ENCODE measurements at regions not wholly inside any gene's neighbourhood (a gene's known extent, or its start where the extent isn't known, plus 50 kb on each side); places are given as distances from the start of the nearest gene placed in this dataset.

DNA sequence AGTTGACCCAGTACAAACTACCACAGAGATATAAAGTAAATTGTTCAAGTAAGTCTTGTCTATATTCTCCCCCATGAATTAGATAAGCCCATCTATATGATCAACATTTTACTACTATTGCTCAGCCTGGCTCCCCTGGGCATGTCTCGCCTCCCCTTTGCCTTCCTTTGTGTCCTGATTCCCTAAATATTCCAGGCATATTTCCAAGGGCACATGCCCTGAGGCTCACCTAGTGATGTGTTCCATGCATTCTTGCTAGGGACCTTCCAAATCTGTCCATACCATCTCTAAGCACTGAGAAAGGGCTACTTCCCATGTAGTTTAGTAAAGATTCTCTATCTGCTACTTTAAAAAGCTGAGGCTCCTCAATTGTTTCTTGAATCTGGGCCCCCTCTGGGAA is 163.1 kb upstream of the ADRA1D start:
- H3K27me3 ChIP-seq (ENCODE audit: insufficient read depth, low read length), result no peaks in the 10 kb centered on the region
- no peak overlapping the region for H3K27ac ChIP-seq (ENCODE audit: low read depth, low read length)
- H2AFZ ChIP-seq (ENCODE audit: low read length, unreplicated experiment), result no peak overlapping the region
- H3K4me1 ChIP-seq (ENCODE audit: control insufficient read depth, insufficient read depth, low read length, unreplicated experiment), result peaks cover under 1% of the 10 kb centered on the region
- no peaks in the 10 kb centered on the region for H3K36me3 ChIP-seq (ENCODE audit: insufficient read depth, low read length)
- no peak overlapping the region for H3K4me3 ChIP-seq (ENCODE audit: low read depth, low read length)
- no peaks in the 10 kb centered on the region for H3K79me2 ChIP-seq (ENCODE audit: control insufficient read depth, insufficient read depth, low read length, unreplicated experiment)

DNA sequence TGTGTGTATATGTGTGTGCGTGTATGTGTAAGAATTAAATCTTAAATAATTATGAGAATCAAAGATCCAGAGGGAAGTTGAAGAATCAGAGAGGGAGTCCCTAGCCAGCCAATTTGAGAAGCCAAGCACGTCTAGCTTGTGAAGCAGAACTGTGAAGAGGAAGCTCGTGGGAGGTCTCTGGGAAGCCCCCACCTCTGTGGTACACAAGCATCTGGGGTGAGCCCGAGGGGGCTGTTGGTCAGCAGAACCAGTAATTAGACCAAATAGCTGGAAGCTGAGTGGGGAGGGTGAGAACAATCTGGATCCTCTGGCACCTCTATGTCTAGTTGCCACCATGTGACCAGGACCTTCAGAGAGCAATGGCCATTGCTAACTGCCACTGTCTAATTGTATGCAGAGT is 162.7 kb upstream of the ADRA1D start:
- no peak overlapping the region for H3K27ac ChIP-seq (ENCODE audit: low read depth, low read length)
- no peaks in the 10 kb centered on the region for H3K27me3 ChIP-seq (ENCODE audit: insufficient read depth, low read length)
- no peaks in the 10 kb centered on the region for H3K36me3 ChIP-seq (ENCODE audit: insufficient read depth, low read length)
- H3K79me2 ChIP-seq (ENCODE audit: control insufficient read depth, insufficient read depth, low read length, unreplicated experiment), result no peaks in the 10 kb centered on the region
- no peak overlapping the region for H3K4me3 ChIP-seq (ENCODE audit: low read depth, low read length)
- H2AFZ ChIP-seq (ENCODE audit: low read length, unreplicated experiment), result no peak overlapping the region
- peaks cover 5% of the 10 kb centered on the region for H3K4me1 ChIP-seq (ENCODE audit: control insufficient read depth, insufficient read depth, low read length, unreplicated experiment)

DNA sequence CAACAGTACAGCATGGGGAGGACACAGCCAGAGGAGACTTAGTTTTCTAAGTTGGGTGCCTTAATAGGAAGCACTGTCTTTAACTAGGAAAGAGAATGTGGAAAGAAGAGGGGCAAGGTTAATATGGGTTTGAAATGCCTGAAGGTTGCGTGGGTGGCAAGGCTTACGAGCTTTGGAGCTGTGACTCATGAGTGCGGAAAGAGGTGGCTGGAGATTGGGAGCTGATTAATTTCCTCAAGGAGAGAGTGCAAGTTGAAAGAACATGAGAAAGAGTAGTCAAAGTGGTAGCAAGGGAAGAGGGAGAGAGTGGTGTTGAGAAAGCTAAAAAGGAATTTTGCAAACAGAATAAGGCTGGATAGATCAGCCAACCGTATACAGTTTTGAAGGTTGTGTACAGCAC is 157.5 kb upstream of the ADRA1D start:
- Histone ChIP-seq H3K27me3 (ENCODE audit: insufficient read depth, low read length) (no peaks in the 10 kb centered on the region), H2AFZ (ENCODE audit: low read length, unreplicated experiment) (peak overlapping the region; percentile 14), H3K36me3 (ENCODE audit: insufficient read depth, low read length) (no peaks in the 10 kb centered on the region), H3K27ac (ENCODE audit: low read depth, low read length) (no peak overlapping the region), H3K4me1 (ENCODE audit: control insufficient read depth, insufficient read depth, low read length, unreplicated experiment) (peaks cover 15% of the 10 kb centered on the region), H3K4me3 (ENCODE audit: low read depth, low read length) (no peak overlapping the region), H3K79me2 (ENCODE audit: control insufficient read depth, insufficient read depth, low read length, unreplicated experiment) (no peaks in the 10 kb centered on the region)

DNA sequence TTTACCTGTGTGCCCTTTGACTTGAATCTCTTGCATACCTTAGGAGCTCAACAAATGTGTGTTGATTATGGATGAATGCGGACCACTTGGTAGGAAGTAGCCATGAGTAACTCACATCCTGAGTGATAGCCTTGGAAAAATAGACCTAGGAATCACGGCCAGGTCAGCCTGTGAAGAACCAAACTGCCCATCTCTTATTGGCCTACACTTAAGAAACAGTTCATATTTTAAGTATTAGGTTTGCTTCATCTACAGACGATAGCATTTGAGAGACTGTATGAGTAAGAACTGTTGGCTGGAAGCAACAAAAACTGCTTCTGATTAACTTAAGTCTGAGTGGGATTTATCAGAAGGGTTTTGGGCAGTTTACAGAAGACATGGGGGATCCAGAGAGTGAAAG is 152.5 kb upstream of the ADRA1D start:
- H3K36me3 ChIP-seq (ENCODE audit: insufficient read depth, low read length), result no peaks in the 10 kb centered on the region
- no peak overlapping the region for H2AFZ ChIP-seq (ENCODE audit: low read length, unreplicated experiment)
- H3K79me2 ChIP-seq (ENCODE audit: control insufficient read depth, insufficient read depth, low read length, unreplicated experiment), result no peaks in the 10 kb centered on the region
- H3K4me3 ChIP-seq (ENCODE audit: low read depth, low read length), result no peak overlapping the region
- H3K27me3 ChIP-seq (ENCODE audit: insufficient read depth, low read length), result 0 out of 2 replicates have a peak, but pooled peaks cover 5% of the 10 kb centered on the region
- peaks cover 13% of the 10 kb centered on the region for H3K4me1 ChIP-seq (ENCODE audit: control insufficient read depth, insufficient read depth, low read length, unreplicated experiment)
- no peak overlapping the region for H3K27ac ChIP-seq (ENCODE audit: low read depth, low read length)

DNA sequence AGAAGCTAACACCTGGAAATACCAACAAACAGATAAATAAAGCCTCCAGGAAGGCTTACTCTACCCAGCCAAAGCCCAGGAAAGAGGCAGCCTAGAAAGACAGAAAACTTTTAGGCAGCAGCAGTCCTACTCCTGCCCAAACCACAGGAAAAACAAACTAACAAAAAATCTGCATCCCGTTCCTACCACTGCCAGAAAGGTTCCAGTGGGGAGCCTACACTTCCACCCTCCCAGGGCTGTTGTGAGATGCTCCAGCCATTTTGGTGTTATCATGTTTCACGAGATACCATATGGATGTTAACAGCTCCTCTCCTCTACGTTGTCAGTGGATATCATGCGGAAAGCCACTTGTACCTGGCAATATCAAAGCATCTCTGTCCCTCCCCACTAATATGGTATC is 135.9 kb upstream of the ADRA1D start:
- Histone ChIP-seq H3K4me3 (ENCODE audit: low read depth, low read length) (no peak overlapping the region), H3K4me1 (ENCODE audit: control insufficient read depth, insufficient read depth, low read length, unreplicated experiment) (peaks cover 12% of the 10 kb centered on the region), H2AFZ (ENCODE audit: low read length, unreplicated experiment) (no peak overlapping the region), H3K27ac (ENCODE audit: low read depth, low read length) (no peak overlapping the region), H3K79me2 (ENCODE audit: control insufficient read depth, insufficient read depth, low read length, unreplicated experiment) (no peaks in the 10 kb centered on the region), H3K27me3 (ENCODE audit: insufficient read depth, low read length) (no peaks in the 10 kb centered on the region), H3K36me3 (ENCODE audit: insufficient read depth, low read length) (no peaks in the 10 kb centered on the region)

DNA sequence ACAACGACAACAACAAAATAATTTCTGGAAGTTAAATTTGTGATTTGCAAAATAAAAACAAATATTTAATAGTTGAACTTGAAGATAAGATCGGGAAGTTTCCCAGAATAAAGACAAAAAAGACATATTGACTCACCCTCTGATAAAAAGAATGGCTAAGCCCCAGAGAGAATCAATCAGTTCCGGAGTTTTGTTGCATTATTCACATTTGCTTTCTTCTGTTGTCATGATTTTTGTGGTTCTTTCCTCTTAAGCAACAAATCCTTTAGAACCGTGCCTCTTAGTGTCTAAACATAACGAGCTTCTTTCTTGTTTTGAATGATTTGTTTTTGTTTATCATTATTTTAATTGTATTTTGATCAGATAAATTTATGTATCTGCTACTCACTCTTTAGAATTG is 134.9 kb upstream of the ADRA1D start:
- peak overlapping the region; percentile 16 for H2AFZ ChIP-seq (ENCODE audit: low read length, unreplicated experiment)
- H3K4me3 ChIP-seq (ENCODE audit: low read depth, low read length), result no peak overlapping the region; the same call in 1 of the 2 replicates
- H3K27ac ChIP-seq (ENCODE audit: low read depth, low read length), result 0 out of 2 replicates have a peak overlapping the region, but pooled peaks have one; percentile 12
- H3K4me1 ChIP-seq (ENCODE audit: control insufficient read depth, insufficient read depth, low read length, unreplicated experiment), result peaks cover 12% of the 10 kb centered on the region
- H3K36me3 ChIP-seq (ENCODE audit: insufficient read depth, low read length), result no peaks in the 10 kb centered on the region
- no peaks in the 10 kb centered on the region for H3K79me2 ChIP-seq (ENCODE audit: control insufficient read depth, insufficient read depth, low read length, unreplicated experiment)
- H3K27me3 ChIP-seq (ENCODE audit: insufficient read depth, low read length), result no peaks in the 10 kb centered on the region

DNA sequence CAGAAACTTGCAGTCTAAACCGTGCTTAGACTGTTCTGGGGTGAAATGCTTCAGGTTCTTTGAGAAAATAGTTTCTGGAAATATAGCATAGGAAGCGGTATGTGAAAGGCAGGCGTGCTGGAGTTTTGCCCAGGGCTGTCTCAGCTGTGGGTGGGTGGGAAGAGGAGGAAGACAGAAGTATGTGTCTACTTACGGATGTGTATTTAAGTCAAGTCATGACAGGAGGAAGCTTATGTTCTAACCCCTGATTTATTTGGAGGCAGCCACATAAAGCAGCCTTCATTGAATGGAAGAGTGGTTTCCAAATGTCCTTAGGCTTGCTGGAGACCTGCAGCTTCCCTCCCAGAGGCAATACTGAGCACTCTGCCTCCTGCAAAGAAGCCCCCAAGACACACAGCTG is 126.8 kb upstream of the ADRA1D start:
- Histone ChIP-seq H3K27me3 (ENCODE audit: insufficient read depth, low read length) (no peaks in the 10 kb centered on the region), H3K79me2 (ENCODE audit: control insufficient read depth, insufficient read depth, low read length, unreplicated experiment) (no peaks in the 10 kb centered on the region), H3K4me1 (ENCODE audit: control insufficient read depth, insufficient read depth, low read length, unreplicated experiment) (no peaks in the 10 kb centered on the region), H2AFZ (ENCODE audit: low read length, unreplicated experiment) (no peak overlapping the region), H3K36me3 (ENCODE audit: insufficient read depth, low read length) (no peaks in the 10 kb centered on the region), H3K4me3 (ENCODE audit: low read depth, low read length) (no peak overlapping the region), H3K27ac (ENCODE audit: low read depth, low read length) (no peak overlapping the region)

DNA sequence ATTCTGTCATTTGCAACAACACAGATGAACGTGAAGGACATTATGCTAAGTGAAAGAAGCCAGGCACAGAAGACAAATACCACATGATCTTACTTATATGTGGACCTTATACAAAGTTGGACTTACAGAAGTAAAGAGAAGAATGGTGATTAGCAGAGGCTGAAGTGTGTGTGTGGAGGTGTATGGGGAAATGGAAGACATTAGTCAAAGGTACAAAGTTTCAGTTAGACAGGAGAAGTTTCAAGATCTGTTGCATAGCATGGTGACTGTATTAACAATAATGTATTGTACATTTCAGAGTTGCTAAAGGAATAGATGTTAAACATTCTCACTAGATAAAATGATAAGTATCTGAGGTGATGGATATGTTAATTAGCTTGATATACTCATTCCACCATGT is 124.4 kb upstream of the ADRA1D start:
- no peaks in the 10 kb centered on the region for H3K79me2 ChIP-seq (ENCODE audit: control insufficient read depth, insufficient read depth, low read length, unreplicated experiment)
- H3K27me3 ChIP-seq (ENCODE audit: insufficient read depth, low read length), result no peaks in the 10 kb centered on the region
- H3K4me1 ChIP-seq (ENCODE audit: control insufficient read depth, insufficient read depth, low read length, unreplicated experiment), result no peaks in the 10 kb centered on the region
- H3K4me3 ChIP-seq (ENCODE audit: low read depth, low read length), result no peak overlapping the region
- no peak overlapping the region for H2AFZ ChIP-seq (ENCODE audit: low read length, unreplicated experiment)
- H3K36me3 ChIP-seq (ENCODE audit: insufficient read depth, low read length), result no peaks in the 10 kb centered on the region
- H3K27ac ChIP-seq (ENCODE audit: low read depth, low read length), result no peak overlapping the region

DNA sequence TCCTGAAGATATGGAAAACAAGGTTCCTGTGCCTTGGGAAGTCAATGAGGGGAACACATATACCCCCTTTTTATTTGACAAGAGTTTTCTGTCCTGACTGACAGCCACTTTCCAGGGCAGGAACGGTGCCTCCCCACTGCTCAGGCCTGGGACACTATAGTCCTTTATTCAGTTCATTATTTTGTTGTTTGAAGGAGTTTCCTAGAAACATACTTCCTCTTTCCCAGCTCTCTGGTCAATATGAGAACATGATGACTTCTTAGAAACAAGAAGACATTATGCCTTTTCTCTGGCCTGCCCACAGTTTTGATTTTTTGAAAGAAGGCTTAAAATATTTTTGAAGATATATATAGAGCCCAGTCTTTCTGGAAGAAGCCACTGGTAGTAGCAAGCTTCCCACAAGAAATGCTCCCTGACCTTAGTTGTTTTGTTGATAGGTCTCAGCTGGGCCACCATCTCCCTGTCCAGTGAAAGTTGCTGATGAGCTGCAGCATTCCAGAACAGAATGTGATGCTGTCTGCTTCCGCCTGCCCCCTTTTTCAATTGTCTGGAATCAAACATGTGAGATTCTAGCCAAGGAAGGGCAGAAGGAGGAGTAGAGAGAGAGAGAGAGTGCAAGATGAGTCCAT is 122.7 kb upstream of the ADRA1D start:
- H3K4me1 ChIP-seq (ENCODE audit: control insufficient read depth, insufficient read depth, low read length, unreplicated experiment), result no peaks in the 10 kb centered on the region
- H2AFZ ChIP-seq (ENCODE audit: low read length, unreplicated experiment), result no peak overlapping the region
- H3K4me3 ChIP-seq (ENCODE audit: low read depth, low read length), result no peak overlapping the region
- no peak overlapping the region for H3K27ac ChIP-seq (ENCODE audit: low read depth, low read length)
- H3K79me2 ChIP-seq (ENCODE audit: control insufficient read depth, insufficient read depth, low read length, unreplicated experiment), result no peaks in the 10 kb centered on the region
- no peaks in the 10 kb centered on the region for H3K36me3 ChIP-seq (ENCODE audit: insufficient read depth, low read length)
- no peaks in the 10 kb centered on the region for H3K27me3 ChIP-seq (ENCODE audit: insufficient read depth, low read length)

DNA sequence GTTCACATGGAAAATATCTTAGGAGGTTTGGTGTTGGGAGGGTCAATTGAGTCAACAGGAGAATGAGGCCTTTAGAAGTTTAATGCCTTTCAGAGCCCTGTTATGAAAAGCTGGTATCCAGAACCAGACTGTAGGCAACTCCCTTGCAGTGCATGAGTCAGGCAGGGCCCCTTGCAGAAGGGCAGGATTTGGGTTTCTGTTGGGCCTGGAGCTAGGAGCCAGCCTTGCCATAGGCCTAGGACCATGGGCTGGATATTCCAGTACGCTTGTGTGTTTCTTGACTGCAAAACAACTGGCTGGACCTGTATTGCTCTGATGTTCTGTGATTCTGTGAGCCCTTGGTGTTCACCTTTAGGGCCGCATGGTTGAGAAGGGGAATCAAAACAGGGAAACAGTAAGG is 121.8 kb upstream of the ADRA1D start:
- H3K27ac ChIP-seq (ENCODE audit: low read depth, low read length), result no peak overlapping the region
- H3K4me3 ChIP-seq (ENCODE audit: low read depth, low read length), result no peak overlapping the region

DNA sequence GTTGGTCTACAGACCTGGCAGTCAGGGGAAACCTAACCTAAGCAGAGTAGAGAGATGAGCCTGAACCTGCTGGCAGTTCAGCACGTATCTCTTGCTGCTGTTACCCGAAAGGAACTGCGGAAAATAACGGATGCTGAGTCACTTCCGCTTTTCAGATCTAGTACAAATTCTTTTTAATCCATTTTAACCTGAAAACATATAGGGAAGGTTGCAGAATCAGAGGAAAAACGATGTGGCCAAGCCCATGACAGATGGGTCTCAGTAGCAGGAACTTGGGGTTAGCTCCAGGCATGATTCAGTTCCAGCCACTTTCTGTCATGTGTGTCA is 120.7 kb upstream of the ADRA1D start:
- no peak overlapping the region for H3K4me3 ChIP-seq (ENCODE audit: low read depth, low read length)
- no peak overlapping the region for H2AFZ ChIP-seq (ENCODE audit: low read length, unreplicated experiment)
- no peaks in the 10 kb centered on the region for H3K36me3 ChIP-seq (ENCODE audit: insufficient read depth, low read length)
- H3K27me3 ChIP-seq (ENCODE audit: insufficient read depth, low read length), result no peaks in the 10 kb centered on the region
- H3K79me2 ChIP-seq (ENCODE audit: control insufficient read depth, insufficient read depth, low read length, unreplicated experiment), result no peaks in the 10 kb centered on the region
- no peaks in the 10 kb centered on the region for H3K4me1 ChIP-seq (ENCODE audit: control insufficient read depth, insufficient read depth, low read length, unreplicated experiment)
- no peak overlapping the region for H3K27ac ChIP-seq (ENCODE audit: low read depth, low read length)

More for the DNA sequence above, 121.8 kb upstream of the ADRA1D start:
- no peak overlapping the region for H2AFZ ChIP-seq (ENCODE audit: low read length, unreplicated experiment)
- no peaks in the 10 kb centered on the region for H3K27me3 ChIP-seq (ENCODE audit: insufficient read depth, low read length)
- no peaks in the 10 kb centered on the region for H3K79me2 ChIP-seq (ENCODE audit: control insufficient read depth, insufficient read depth, low read length, unreplicated experiment)
- no peaks in the 10 kb centered on the region for H3K4me1 ChIP-seq (ENCODE audit: control insufficient read depth, insufficient read depth, low read length, unreplicated experiment)
- no peaks in the 10 kb centered on the region for H3K36me3 ChIP-seq (ENCODE audit: insufficient read depth, low read length)

Data from ACC112 (cell line).